WTC11 (cell line): ENCODE measurements at regions not wholly inside any gene's neighbourhood (a gene's known extent, or its start where the extent isn't known, plus 50 kb on each side); places are given as distances from the start of the nearest gene placed in this dataset.
A peak's percentile ranks its signal among the peaks of the same experiment; 100 is the strongest.

ENCODE experiments used
- ATAC-seq: fragments of 200-7000 bp; cut with Tn5 transposase; 2 replicates; pipeline ENCODE4 v1.10.0; 2021; ENCODE audit warnings: mild to moderate bottlenecking, moderate library complexity
- CTCF ChIA-PET: fragments of 300-600 bp; sonication (Branson Sonifier 250); formaldehyde crosslinking; loops from one replicate; lab custom pipeline; 2021; ENCODE audit warnings: antibody characterized with exemption; lab: Charles Lee
- POLR2A ChIA-PET: fragments of 350-600 bp; sonication (Branson Sonifier 250); formaldehyde crosslinking; loops from one replicate; lab custom pipeline; 2021; ENCODE audit warnings: antibody characterized with exemption; lab: Charles Lee
- DNase-seq: peaks from one replicate; pipeline ENCODE4 v3.0.0; 2021; ENCODE audit warnings: low spot score
- H3K27ac Mint-ChIP-seq: 2 replicates; pipeline ENCODE4 v1.8.0; 2021; ENCODE audit warnings: mixed read lengths
- H3K27me3 Mint-ChIP-seq: 2 replicates; pipeline ENCODE4 v1.8.0; 2021; ENCODE audit warnings: low read depth, mild to moderate bottlenecking, moderate library complexity, mixed read lengths
- H3K36me3 Mint-ChIP-seq: 2 replicates; pipeline ENCODE4 v1.8.0; 2021; ENCODE audit warnings: mixed read lengths
- H3K4me1 Mint-ChIP-seq: 2 replicates; pipeline ENCODE4 v1.8.0; 2022; ENCODE audit warnings: mixed read lengths
- H3K4me3 Mint-ChIP-seq: 2 replicates; pipeline ENCODE4 v1.8.0; 2021; ENCODE audit warnings: mild to moderate bottlenecking, moderate library complexity, mixed read lengths
- H3K9me3 Mint-ChIP-seq: 2 replicates; pipeline ENCODE4 v1.8.0; 2021; ENCODE audit warnings: mixed read lengths
- CTCF ChIP-seq: fragments of 200-600 bp; IDR thresholded peaks from 2 replicates; pipeline ENCODE4 v1.8.0; 2022; ENCODE audit warnings: antibody characterized with exemption
- ELF4 ChIP-seq: sonication (generic); formaldehyde crosslinking; IDR thresholded peaks from 2 replicates; pipeline ENCODE4 v1.8.1; 2022; ENCODE audit warnings: low read depth, mild to moderate bottlenecking, moderate library complexity, missing genetic modification reagents
- ERG ChIP-seq: fragments of 250-450 bp; sonication (Bioruptor Pico); IDR thresholded peaks from 2 replicates; pipeline ENCODE4 v1.8.0; 2021; ENCODE audit warnings: mild to moderate bottlenecking
- GTF2I ChIP-seq: fragments of 250-450 bp; sonication (Bioruptor Pico); conservative IDR thresholded peaks from 2 replicates; pipeline ENCODE4 v1.4.0; 2021; ENCODE audit warnings: mild to moderate bottlenecking
- KAT7 ChIP-seq: sonication (generic); formaldehyde crosslinking; IDR thresholded peaks from 2 replicates; pipeline ENCODE4 v1.8.1; 2023; ENCODE audit warnings: missing genetic modification reagents, mild to moderate bottlenecking, borderline replicate concordance
- MXD4 ChIP-seq: fragments of 250-450 bp; sonication (Bioruptor Pico); IDR thresholded peaks from 2 replicates; pipeline ENCODE4 v1.8.0; 2021; ENCODE audit warnings: mild to moderate bottlenecking, moderate library complexity, borderline replicate concordance
- MYBL2 ChIP-seq: sonication (generic); formaldehyde crosslinking; IDR thresholded peaks from 2 replicates; pipeline ENCODE4 v1.8.1; 2023; ENCODE audit warnings: mild to moderate bottlenecking, moderate library complexity, missing genetic modification reagents
- NFATC4 ChIP-seq: fragments of 250-450 bp; sonication (Bioruptor Pico); IDR thresholded peaks from 2 replicates; pipeline ENCODE4 v1.9.0; 2021; ENCODE audit warnings: mild to moderate bottlenecking
- PREB ChIP-seq: sonication (generic); formaldehyde crosslinking; IDR thresholded peaks from 2 replicates; pipeline ENCODE4 v1.8.1; 2022; ENCODE audit warnings: mild to moderate bottlenecking, missing genetic modification reagents, moderate library complexity, borderline replicate concordance
- RORB ChIP-seq: fragments of 250-450 bp; sonication (Bioruptor Pico); IDR thresholded peaks from 2 replicates; pipeline ENCODE4 v1.9.0; 2021; ENCODE audit warnings: mild to moderate bottlenecking
- SMAD4 ChIP-seq: sonication (generic); formaldehyde crosslinking; IDR thresholded peaks from 2 replicates; pipeline ENCODE4 v1.8.0; 2022; ENCODE audit warnings: mild to moderate bottlenecking, missing genetic modification reagents
- STAT6 ChIP-seq: sonication (generic); formaldehyde crosslinking; conservative IDR thresholded peaks from 2 replicates; pipeline ENCODE4 v1.8.1; 2023; ENCODE audit warnings: mild to moderate bottlenecking, low read depth, missing genetic modification reagents, moderate library complexity
- USF2 ChIP-seq: sonication (generic); formaldehyde crosslinking; IDR thresholded peaks from 2 replicates; pipeline ENCODE4 v1.8.1; 2023; ENCODE audit warnings: mild to moderate bottlenecking, missing genetic modification reagents, moderate library complexity

GRCh38 chr9:23120630-23121029, 674.0 kb downstream of the DMRTA1 start (continued):
- TF ChIP-seq NFATC4 (CRISPR knock-in tag) (no peak), KAT7 (CRISPR knock-in tag) (no peak)
- TF ChIP-seq, all 79 proteins: peak for 0

GRCh38 chr9:23123048-23123632, 676.5 kb downstream of the DMRTA1 start:
- CTCF ChIA-PET = interaction anchor here (1.8 kb wide), 1 partner anchor 369 kb away, joined by 5 read pairs; no protein-coding TSS in a partner anchor
- POLR2A ChIA-PET = no interaction called here
- peak; percentile 35 for DNase-seq
- H3K27ac Mint-ChIP-seq = no peak overlapping the region
- no peaks in the 10 kb centered on the region for H3K27me3 Mint-ChIP-seq
- ATAC-seq = no peak
- no peaks in the 10 kb centered on the region for H3K4me1 Mint-ChIP-seq
- H3K36me3 Mint-ChIP-seq = no peaks in the 10 kb centered on the region
- no peaks in the 10 kb centered on the region for H3K9me3 Mint-ChIP-seq
- TF ChIP-seq GTF2I (CRISPR knock-in tag) (no peak), STAT6 (CRISPR knock-in tag) (no peak), CTCF (peak; percentile 71)
- no peak overlapping the region for H3K4me3 Mint-ChIP-seq

- H3K36me3 Mint-ChIP-seq = peaks cover 31% of the 10 kb centered on the region
- CTCF ChIA-PET = no interaction called here
- no peak overlapping the region for H3K4me3 Mint-ChIP-seq
- H3K27me3 Mint-ChIP-seq = no peaks in the 10 kb centered on the region
- POLR2A ChIA-PET = no interaction called here
- peaks cover 46% of the 10 kb centered on the region for H3K9me3 Mint-ChIP-seq
- H3K4me1 Mint-ChIP-seq = no peaks in the 10 kb centered on the region
- DNase-seq (no peak), ATAC-seq (no peak)
- H3K27ac Mint-ChIP-seq = no peak overlapping the region
- TF ChIP-seq PREB (CRISPR knock-in tag) (no peak), ELF4 (CRISPR knock-in tag) (no peak), RORB (CRISPR knock-in tag) (no peak), USF2 (no peak), MXD4 (CRISPR knock-in tag) (no peak), SMAD4 (CRISPR knock-in tag) (no peak), MYBL2 (no peak), ERG (CRISPR knock-in tag) (no peak)
Observed at GRCh38 chr9:23145467-23145866, 680.6 kb downstream of the ELAVL2 start.
